Cardiac fibroblast (primary cell): ENCODE measurements at regions not wholly inside any gene's neighbourhood (a gene's known extent, or its start where the extent isn't known, plus 50 kb on each side); places are given as distances from the start of the nearest gene placed in this dataset.
A peak's percentile ranks its signal among the peaks of the same experiment; 100 is the strongest.

ENCODE experiments used
- DNase-seq, 2 donors: peaks; one replicate each; pipeline versions ENCODE4 v3.0.0 to v3.0.0-alpha.2; 2010; ENCODE audit warnings: low read depth in 2 of 2
- H3K4me3 ChIP-seq, 2 donors: replicated peaks in 1 of 2; 1 replicate in 1 of 2; 2 replicates in 1 of 2; pipeline ENCODE4 v1.5.1; 2011; ENCODE audit warnings: low read depth in 2 of 2, low read length in 2 of 2, mild to moderate bottlenecking in 2 of 2, moderate library complexity in 1 of 2
- TF ChIP-seq, protein P1 (sequence below): IDR thresholded peaks from one replicate; pipeline ENCODE4 v1.5.1; 2011; ENCODE audit warnings: low read depth, mild to moderate bottlenecking, low read length, inconsistent platforms

DNA sequence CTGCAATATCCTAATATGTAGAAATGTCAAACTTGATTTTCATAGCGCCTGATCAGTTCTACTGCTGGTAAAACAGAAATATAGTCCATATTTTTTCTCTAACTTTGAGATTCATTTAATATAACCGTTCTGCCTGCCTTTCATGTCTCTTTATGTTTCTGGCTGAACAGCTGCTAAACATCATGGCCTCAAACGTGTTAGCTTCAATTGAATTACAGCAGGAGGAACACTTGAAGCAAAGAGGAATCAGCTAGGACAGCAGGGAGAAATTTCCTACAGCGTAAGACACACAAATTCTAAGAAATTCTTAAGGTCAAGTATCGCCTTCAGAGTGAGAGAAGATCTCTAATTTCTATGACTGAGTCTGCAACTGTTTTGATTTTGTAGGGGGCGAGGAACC is 433.2 kb downstream of the FBXO15 start:
- TF ChIP-seq, protein P1, sequence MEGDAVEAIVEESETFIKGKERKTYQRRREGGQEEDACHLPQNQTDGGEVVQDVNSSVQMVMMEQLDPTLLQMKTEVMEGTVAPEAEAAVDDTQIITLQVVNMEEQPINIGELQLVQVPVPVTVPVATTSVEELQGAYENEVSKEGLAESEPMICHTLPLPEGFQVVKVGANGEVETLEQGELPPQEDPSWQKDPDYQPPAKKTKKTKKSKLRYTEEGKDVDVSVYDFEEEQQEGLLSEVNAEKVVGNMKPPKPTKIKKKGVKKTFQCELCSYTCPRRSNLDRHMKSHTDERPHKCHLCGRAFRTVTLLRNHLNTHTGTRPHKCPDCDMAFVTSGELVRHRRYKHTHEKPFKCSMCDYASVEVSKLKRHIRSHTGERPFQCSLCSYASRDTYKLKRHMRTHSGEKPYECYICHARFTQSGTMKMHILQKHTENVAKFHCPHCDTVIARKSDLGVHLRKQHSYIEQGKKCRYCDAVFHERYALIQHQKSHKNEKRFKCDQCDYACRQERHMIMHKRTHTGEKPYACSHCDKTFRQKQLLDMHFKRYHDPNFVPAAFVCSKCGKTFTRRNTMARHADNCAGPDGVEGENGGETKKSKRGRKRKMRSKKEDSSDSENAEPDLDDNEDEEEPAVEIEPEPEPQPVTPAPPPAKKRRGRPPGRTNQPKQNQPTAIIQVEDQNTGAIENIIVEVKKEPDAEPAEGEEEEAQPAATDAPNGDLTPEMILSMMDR = no peak
- H3K4me3 ChIP-seq = no peak overlapping the region

DNA sequence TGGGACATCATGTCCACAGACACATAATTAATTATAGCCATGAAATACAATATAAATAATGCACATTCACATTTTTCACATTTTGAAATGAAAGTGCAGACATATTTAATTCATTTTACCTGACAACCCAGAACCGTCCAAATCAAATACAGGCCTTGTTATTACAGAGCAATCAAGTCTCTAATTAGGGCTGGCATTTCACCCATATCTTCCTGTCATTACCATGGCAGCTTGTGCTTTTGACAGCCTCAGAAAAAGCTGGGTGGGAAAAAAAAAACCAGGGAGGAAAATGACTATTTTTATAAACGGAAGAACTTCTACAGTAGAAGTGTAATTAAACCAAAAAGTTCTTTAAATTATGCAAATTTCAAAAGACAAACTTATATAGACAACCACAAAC is 436.4 kb downstream of the FBXO15 start:
- TF ChIP-seq, protein P1 = no peak
- no peak overlapping the region for H3K4me3 ChIP-seq
- no peak for DNase-seq

More for the DNA sequence above, 433.2 kb downstream of the FBXO15 start:
- DNase-seq = no peak

DNA sequence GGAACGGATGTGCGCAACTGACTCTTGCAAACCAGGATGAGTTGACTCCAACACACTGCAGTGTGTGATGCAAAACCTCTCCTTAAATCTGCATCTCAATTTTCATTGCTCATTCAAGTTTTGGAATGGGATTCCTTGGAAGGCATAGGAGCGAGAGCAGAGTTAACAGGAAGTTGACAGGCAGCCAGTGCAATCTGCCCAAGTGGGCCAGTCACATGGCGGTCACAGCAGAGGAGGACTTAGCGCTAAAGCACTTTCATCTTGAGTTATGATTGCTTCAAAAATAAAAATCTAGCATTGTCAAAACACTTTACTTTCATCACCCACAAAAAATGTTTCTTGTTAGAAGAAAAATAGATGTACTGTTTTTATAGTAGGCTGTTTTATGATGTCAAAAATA is 439.0 kb downstream of the FBXO15 start:
- TF ChIP-seq, protein P1 = no peak
- no peak for DNase-seq
- no peak overlapping the region for H3K4me3 ChIP-seq

DNA sequence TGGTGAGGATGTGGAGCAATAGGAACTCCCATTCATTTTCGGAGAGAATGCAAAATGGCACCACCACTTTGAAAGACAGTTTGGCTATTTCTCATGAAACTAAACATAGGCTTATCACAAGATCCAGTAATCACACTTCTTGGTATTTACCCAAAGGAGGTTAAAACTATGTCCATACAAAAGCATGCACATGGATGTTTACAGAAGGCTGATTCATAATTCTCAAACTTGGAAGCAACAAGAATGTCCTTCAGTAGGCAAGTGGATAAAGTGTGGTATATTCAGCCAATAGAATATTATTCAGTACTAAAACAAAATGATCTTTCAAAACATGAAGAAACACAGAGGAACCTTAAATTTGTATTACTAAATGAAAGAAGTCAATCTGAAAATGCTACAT is 440.6 kb downstream of the FBXO15 start:
- peak in 1 of 2 donors; percentile 50 for DNase-seq
- TF ChIP-seq, protein P1 = no peak
- no peak overlapping the region for H3K4me3 ChIP-seq

DNA sequence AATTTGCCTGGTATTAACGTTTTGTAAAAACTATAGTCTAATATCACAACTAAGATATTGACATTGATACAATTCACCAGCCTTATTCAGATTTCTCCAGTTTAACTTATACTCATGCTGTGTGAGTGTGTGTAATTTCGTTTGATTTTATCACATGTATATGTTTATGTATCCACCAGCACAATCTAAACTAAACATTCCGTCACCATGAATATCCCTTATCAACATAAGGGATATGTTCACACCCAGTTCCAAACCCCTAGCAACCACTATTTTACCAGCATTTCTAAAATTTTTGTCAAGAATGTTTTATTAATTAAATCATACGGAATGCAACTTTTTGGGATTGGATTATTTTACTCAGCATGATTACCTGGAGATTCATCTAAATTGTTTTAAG is 450.3 kb downstream of the FBXO15 start:
- TF ChIP-seq, protein P1 = no peak
- H3K4me3 ChIP-seq = no peak overlapping the region

DNA sequence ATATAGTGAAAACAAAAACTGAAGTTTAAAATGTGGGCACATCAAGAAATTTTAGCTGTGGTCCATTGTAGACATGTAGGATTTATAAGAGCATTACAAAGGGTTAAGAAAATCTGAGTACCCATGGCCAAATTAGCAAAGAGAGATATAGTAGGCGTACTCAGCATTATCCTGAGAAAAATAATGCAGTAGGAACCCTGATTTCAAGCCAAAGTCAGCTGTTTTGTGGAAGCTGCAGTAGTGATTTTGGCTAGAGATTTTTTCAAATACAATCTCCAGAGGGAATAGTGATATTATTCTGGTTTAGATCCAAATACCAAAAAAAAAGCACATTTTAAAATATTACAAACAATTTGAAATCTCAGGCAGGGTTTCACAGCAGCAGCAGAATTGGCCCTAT is 450.9 kb downstream of the FBXO15 start:
- H3K4me3 ChIP-seq = no peak overlapping the region
- DNase-seq = peak in 1 of 2 donors; percentile 47
- TF ChIP-seq, protein P1 = no peak

More for the DNA sequence above, 450.3 kb downstream of the FBXO15 start:
- no peak for DNase-seq

DNA sequence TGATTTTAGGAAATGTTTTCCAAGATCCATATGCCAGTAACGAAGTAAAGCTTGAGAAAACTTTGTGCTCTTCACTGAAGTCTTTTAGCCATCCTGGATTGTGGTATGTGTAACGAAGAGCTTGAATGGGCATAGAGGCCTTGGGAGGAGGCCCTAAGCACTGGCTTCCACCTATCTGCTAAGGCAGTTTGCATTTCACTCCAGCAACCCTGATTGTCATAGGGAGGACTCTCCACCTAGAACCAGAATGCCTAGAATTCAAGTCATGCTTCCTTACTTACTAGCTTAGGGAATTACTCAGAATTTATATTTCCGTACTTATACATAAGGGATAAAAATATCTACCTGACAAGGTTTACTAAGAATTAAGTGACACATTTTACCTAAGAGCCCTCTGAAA is 451.5 kb downstream of the FBXO15 start:
- TF ChIP-seq, protein P1 = no peak
- no peak for DNase-seq
- no peak overlapping the region for H3K4me3 ChIP-seq
